Nephron (organoid): ENCODE measurements at regions not wholly inside any gene's neighbourhood (a gene's known extent, or its start where the extent isn't known, plus 50 kb on each side); places are given as distances from the start of the nearest gene placed in this dataset.
"Not testable (repeated sequence)": the region's sequence is repeated elsewhere in the genome, so short reads cannot be mapped to it uniquely, and the experiment has no call there.

Experiments
- H3K27ac Mint-ChIP-seq, 3 experiments: 2 replicates each; pipeline ENCODE4 v1.8.0; 2020; ENCODE audit warnings: mixed read lengths in 3 of 3, mild to moderate bottlenecking in 2 of 3, moderate library complexity in 1 of 3
- H3K27me3 Mint-ChIP-seq: 2 replicates; pipeline ENCODE4 v1.8.0; 2021; ENCODE audit warnings: low read depth, mild to moderate bottlenecking, moderate library complexity, mixed read lengths
- H3K36me3 Mint-ChIP-seq: 2 replicates; pipeline ENCODE4 v1.8.0; 2020; ENCODE audit warnings: low read depth, mixed read lengths
- H3K4me1 Mint-ChIP-seq: 2 replicates; pipeline ENCODE4 v1.8.0; 2020; ENCODE audit warnings: mixed read lengths
- H3K4me3 Mint-ChIP-seq, 3 experiments: 2 replicates each; pipeline ENCODE4 v1.8.0; 2020; ENCODE audit warnings: mild to moderate bottlenecking in 3 of 3, mixed read lengths in 3 of 3, moderate library complexity in 2 of 3
- H3K9me3 Mint-ChIP-seq: 2 replicates; pipeline ENCODE4 v1.8.0; 2020; ENCODE audit warnings: mixed read lengths
- CTCF ChIP-seq, 3 experiments: fragments of 200-600 bp; sonication (generic); IDR thresholded peaks; one replicate each; pipeline ENCODE4 v1.5.0; 2021; ENCODE audit warnings: antibody characterized with exemption in 3 of 3; ENCODE audit not compliant: unreplicated experiment in 3 of 3

GRCh38 chr10:62985807-62986600 is 147.1 kb upstream of the NRBF2 start:
- no peaks in the 10 kb centered on the region for H3K4me1 Mint-ChIP-seq
- no peaks in the 10 kb centered on the region for H3K36me3 Mint-ChIP-seq
- H3K9me3 Mint-ChIP-seq: no peaks in the 10 kb centered on the region
- H3K27ac Mint-ChIP-seq: no peak overlapping the region
- no peaks in the 10 kb centered on the region for H3K27me3 Mint-ChIP-seq
- no peak for TF ChIP-seq CTCF (IDR thresholded peaks at IDR 0.05; ENCODE audit: unreplicated experiment in 3 of 3)
- H3K4me3 Mint-ChIP-seq: no peak overlapping the region

- Mint-ChIP-seq H3K9me3 (peaks cover 6% of the 10 kb centered on the region), H3K27ac (no peak overlapping the region), H3K4me1 (no peaks in the 10 kb centered on the region), H3K36me3 (no peaks in the 10 kb centered on the region), H3K27me3 (no peaks in the 10 kb centered on the region), H3K4me3 (no peak overlapping the region)
- TF ChIP-seq CTCF (IDR thresholded peaks at IDR 0.05; ENCODE audit: unreplicated experiment in 3 of 3): no peak
Measured at GRCh38 chr10:62981096-62981495, 152.0 kb upstream of the NRBF2 start.

- no peak for TF ChIP-seq CTCF (IDR thresholded peaks at IDR 0.05; ENCODE audit: unreplicated experiment in 3 of 3)
- no peak overlapping the region for H3K4me3 Mint-ChIP-seq
- no peaks in the 10 kb centered on the region for H3K4me1 Mint-ChIP-seq
Measured at GRCh38 chr10:62980687-62981086, 152.4 kb upstream of the NRBF2 start.

GRCh38 chr10:62979921-62980320 is 153.2 kb upstream of the NRBF2 start:
- Mint-ChIP-seq H3K27me3 (no peaks in the 10 kb centered on the region), H3K36me3 (no peaks in the 10 kb centered on the region), H3K4me1 (no peaks in the 10 kb centered on the region), H3K27ac (no peak overlapping the region), H3K4me3 (no peak overlapping the region), H3K9me3 (peaks cover 16% of the 10 kb centered on the region)
- TF ChIP-seq CTCF (IDR thresholded peaks at IDR 0.05; ENCODE audit: unreplicated experiment in 3 of 3): no peak

More at GRCh38 chr10:62980687-62981086, 152.4 kb upstream of the NRBF2 start:
- Mint-ChIP-seq H3K27me3 (no peaks in the 10 kb centered on the region), H3K36me3 (no peaks in the 10 kb centered on the region), H3K27ac (no peak overlapping the region), H3K9me3 (peaks cover 9% of the 10 kb centered on the region)

GRCh38 chr10:62978482-62978881 is 154.6 kb upstream of the NRBF2 start:
- Mint-ChIP-seq H3K4me3 (no peak overlapping the region), H3K9me3 (peaks cover 19% of the 10 kb centered on the region), H3K36me3 (no peaks in the 10 kb centered on the region), H3K27me3 (no peaks in the 10 kb centered on the region), H3K4me1 (no peaks in the 10 kb centered on the region), H3K27ac (no peak overlapping the region)
- TF ChIP-seq CTCF (IDR thresholded peaks at IDR 0.05; ENCODE audit: unreplicated experiment in 3 of 3): no peak

GRCh38 chr10:62974795-62975194 is 158.3 kb upstream of the NRBF2 start:
- H3K4me3 Mint-ChIP-seq, H3K27me3 Mint-ChIP-seq, H3K4me1 Mint-ChIP-seq, H3K36me3 Mint-ChIP-seq, H3K27ac Mint-ChIP-seq: not testable (repeated sequence)
- H3K9me3 Mint-ChIP-seq: peaks cover 25% of the 10 kb centered on the region
